ENCODE measurements at regions not wholly inside any gene's neighbourhood (a gene's known extent, or its start where the extent isn't known, plus 50 kb on each side); places are given as distances from the start of the nearest gene placed in this dataset.

DNA sequence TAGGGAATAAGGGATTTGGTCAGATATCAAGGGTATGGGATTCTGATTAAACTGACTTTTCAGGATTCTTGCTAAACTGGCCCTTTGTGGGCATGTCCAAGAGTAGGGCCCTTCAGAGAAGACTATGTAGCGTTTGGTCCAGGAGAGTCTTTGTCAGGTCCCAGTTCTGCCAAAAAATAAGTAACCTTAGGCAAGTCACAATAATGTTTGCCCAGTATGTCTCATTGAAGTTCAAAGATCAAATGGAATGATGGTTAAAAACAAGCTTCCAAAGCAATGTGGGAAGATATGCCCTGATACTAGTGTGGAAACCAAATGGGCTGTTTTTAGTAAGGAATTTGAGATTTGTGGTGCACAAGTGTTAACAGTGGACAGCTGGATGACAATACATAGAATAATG, 454.4 kb downstream of the WDR72 start:
- H3K4me3 ChIP-seq (ENCODE audit: control extremely low read depth in 1 of 5, extremely low read depth in 1 of 5, insufficient read depth in 1 of 5, low read depth in 2 of 5, low read length in 4 of 5) = no peak overlapping the region
- no peak for ATAC-seq (ENCODE audit: low read depth)
- H3K4me1 ChIP-seq (ENCODE audit: control insufficient read depth in 2 of 2, insufficient read depth in 2 of 2, low read length in 2 of 2) = no peaks in the 10 kb centered on the region
- Mint-ChIP-seq H3K4me1 (no peaks in the 10 kb centered on the region), H3K9me3 (ENCODE audit: insufficient read depth) (peaks cover 3% of the 10 kb centered on the region), H3K4me3 (no peak overlapping the region), H3K27ac (no peak overlapping the region), H3K27me3 (no peaks in the 10 kb centered on the region)
- no peaks in the 10 kb centered on the region for H3K9me3 ChIP-seq (ENCODE audit: control extremely low read depth in 1 of 3, control insufficient read depth in 2 of 3, insufficient read depth in 1 of 3, low read length in 2 of 3)
- TF ChIP-seq, protein P1, sequence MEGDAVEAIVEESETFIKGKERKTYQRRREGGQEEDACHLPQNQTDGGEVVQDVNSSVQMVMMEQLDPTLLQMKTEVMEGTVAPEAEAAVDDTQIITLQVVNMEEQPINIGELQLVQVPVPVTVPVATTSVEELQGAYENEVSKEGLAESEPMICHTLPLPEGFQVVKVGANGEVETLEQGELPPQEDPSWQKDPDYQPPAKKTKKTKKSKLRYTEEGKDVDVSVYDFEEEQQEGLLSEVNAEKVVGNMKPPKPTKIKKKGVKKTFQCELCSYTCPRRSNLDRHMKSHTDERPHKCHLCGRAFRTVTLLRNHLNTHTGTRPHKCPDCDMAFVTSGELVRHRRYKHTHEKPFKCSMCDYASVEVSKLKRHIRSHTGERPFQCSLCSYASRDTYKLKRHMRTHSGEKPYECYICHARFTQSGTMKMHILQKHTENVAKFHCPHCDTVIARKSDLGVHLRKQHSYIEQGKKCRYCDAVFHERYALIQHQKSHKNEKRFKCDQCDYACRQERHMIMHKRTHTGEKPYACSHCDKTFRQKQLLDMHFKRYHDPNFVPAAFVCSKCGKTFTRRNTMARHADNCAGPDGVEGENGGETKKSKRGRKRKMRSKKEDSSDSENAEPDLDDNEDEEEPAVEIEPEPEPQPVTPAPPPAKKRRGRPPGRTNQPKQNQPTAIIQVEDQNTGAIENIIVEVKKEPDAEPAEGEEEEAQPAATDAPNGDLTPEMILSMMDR (IDR thresholded peaks at IDR 0.05) = no peak
- no peak for TF ChIP-seq EZH2 (IDR thresholded peaks at IDR 0.05; ENCODE audit: borderline replicate concordance, insufficient read depth, low read depth, low read length, poor library complexity, severe bottlenecking)
- H2AFZ ChIP-seq (ENCODE audit: insufficient read depth, low read depth, low read length, poor library complexity, severe bottlenecking) = no peak overlapping the region
- WGBS (ENCODE audit: insufficient coverage) = 100% methylated on average over 1 of the region's 1 CpG
- DNase-seq = no peak
- intact Hi-C loops (cut with micrococcal nuclease) = no loop called here
- no peak overlapping the region for H3K4me2 ChIP-seq (replicated peaks; ENCODE audit: low read depth, low read length, poor library complexity, severe bottlenecking)
- H4K20me1 ChIP-seq (ENCODE audit: control insufficient read depth, insufficient read depth, low read length, poor library complexity, severe bottlenecking) = no peaks in the 10 kb centered on the region
- H3K27me3 ChIP-seq (replicated peaks in 1 of 4; ENCODE audit: control extremely low read depth in 1 of 4, control insufficient read depth in 3 of 4, insufficient read depth in 4 of 4, low read length in 3 of 4) = no peaks in the 10 kb centered on the region
- no peak overlapping the region for H3K27ac ChIP-seq (ENCODE audit: low read length in 2 of 2)
- ChIA-PET CTCF (no interaction called here), POLR2A (no interaction called here)
- H3K9ac ChIP-seq (ENCODE audit: low read length) = no peak overlapping the region
- no peaks in the 10 kb centered on the region for H3K79me2 ChIP-seq (ENCODE audit: control insufficient read depth, insufficient read depth, low read length)
- no peaks in the 10 kb centered on the region for H3K36me3 ChIP-seq (replicated peaks in 1 of 2; ENCODE audit: control extremely low read depth in 1 of 2, control insufficient read depth in 1 of 2, extremely low read depth in 1 of 2, insufficient read depth in 2 of 2, low read length in 1 of 2)

- ChIA-PET POLR2A (no interaction called here), CTCF (no interaction called here)
- WGBS (ENCODE audit: insufficient coverage) = 96% methylated on average over 3 of the region's 4 CpGs
- Histone ChIP-seq H3K9me3 (ENCODE audit: control extremely low read depth in 1 of 3, control insufficient read depth in 2 of 3, insufficient read depth in 1 of 3, low read length in 2 of 3) (no peaks in the 10 kb centered on the region), H4K20me1 (ENCODE audit: control insufficient read depth, insufficient read depth, low read length, poor library complexity, severe bottlenecking) (no peaks in the 10 kb centered on the region), H3K9ac (ENCODE audit: low read length) (no peak overlapping the region), H3K36me3 (replicated peaks in 1 of 2; ENCODE audit: control extremely low read depth in 1 of 2, control insufficient read depth in 1 of 2, extremely low read depth in 1 of 2, insufficient read depth in 2 of 2, low read length in 1 of 2) (no peaks in the 10 kb centered on the region), H3K4me1 (ENCODE audit: control insufficient read depth in 2 of 2, insufficient read depth in 2 of 2, low read length in 2 of 2) (no peaks in the 10 kb centered on the region), H3K27ac (ENCODE audit: low read length in 2 of 2) (no peak overlapping the region), H2AFZ (ENCODE audit: insufficient read depth, low read depth, low read length, poor library complexity, severe bottlenecking) (no peak overlapping the region), H3K4me2 (replicated peaks; ENCODE audit: low read depth, low read length, poor library complexity, severe bottlenecking) (no peak overlapping the region), H3K79me2 (ENCODE audit: control insufficient read depth, insufficient read depth, low read length) (no peaks in the 10 kb centered on the region), H3K27me3 (replicated peaks in 1 of 4; ENCODE audit: control extremely low read depth in 1 of 4, control insufficient read depth in 3 of 4, insufficient read depth in 4 of 4, low read length in 3 of 4) (no peaks in the 10 kb centered on the region), H3K4me3 (ENCODE audit: control extremely low read depth in 1 of 5, extremely low read depth in 1 of 5, insufficient read depth in 1 of 5, low read depth in 2 of 5, low read length in 4 of 5) (no peak overlapping the region)
- no peaks in the 10 kb centered on the region for H3K4me1 Mint-ChIP-seq
- H3K27me3 Mint-ChIP-seq = no peaks in the 10 kb centered on the region
- DNase-seq = no peak
- ATAC-seq (ENCODE audit: low read depth) = no peak
- no peaks in the 10 kb centered on the region for H3K9me3 Mint-ChIP-seq (ENCODE audit: insufficient read depth)
- H3K27ac Mint-ChIP-seq = no peak overlapping the region
- intact Hi-C loops (cut with micrococcal nuclease) = no loop called here
- TF ChIP-seq EZH2 (IDR thresholded peaks at IDR 0.05; ENCODE audit: borderline replicate concordance, insufficient read depth, low read depth, low read length, poor library complexity, severe bottlenecking) = no peak
- TF ChIP-seq, protein P1 (IDR thresholded peaks at IDR 0.05) = no peak
- H3K4me3 Mint-ChIP-seq = no peak overlapping the region
Measured at GRCh38 chr15:53297828-53298227, 461.6 kb downstream of the WDR72 start.

Data from B cell (primary cell).